ENCODE measurements at regions not wholly inside any gene's neighbourhood (a gene's known extent, or its start where the extent isn't known, plus 50 kb on each side); places are given as distances from the start of the nearest gene placed in this dataset.
"Not testable (repeated sequence)": the region's sequence is repeated elsewhere in the genome, so short reads cannot be mapped to it uniquely, and the experiment has no call there.

- not testable (repeated sequence) for TF ChIP-seq CTCF, POLR2A (IDR thresholded peaks at IDR 0.05)
Observed at GRCh38 chr15:22569486-22569885, 110.8 kb downstream of the GOLGA6L22 start.

Data from testis (tissue), 2 donors.